IMR-90 (cell line): ENCODE measurements at regions not wholly inside any gene's neighbourhood (a gene's known extent, or its start where the extent isn't known, plus 50 kb on each side); places are given as distances from the start of the nearest gene placed in this dataset.

Experiments
- ATAC-seq: fragments of 200-7000 bp; cut with Tn5 transposase; 2 replicates; pipeline ENCODE4 v1.9.1; 2020; ENCODE audit warnings: low read depth, mild to moderate bottlenecking, moderate library complexity
- BruUV-seq: library from RNA; stranded (reverse); fragments of 400-500 nt; replicated peaks from 2 replicates; lab custom pipeline; 2021; lab: Mats Ljungman, UMichigan
- CTCF ChIA-PET: fragments of 300-600 bp; formaldehyde crosslinking; extraction: SDS; loops from one replicate; lab custom pipeline; 2021; ENCODE audit warnings: antibody characterized with exemption; lab: Yijun Ruan, JAX
- POLR2A ChIA-PET: fragments of 300-600 bp; sonication (Branson Sonifier 250); formaldehyde crosslinking; loops from one replicate; lab custom pipeline; 2022; ENCODE audit warnings: antibody characterized with exemption; ENCODE audit not compliant: unreplicated experiment; lab: Charles Lee
- DNase-seq: peaks from one replicate; pipeline ENCODE4 v3.0.0; 2013
- H2AFZ ChIP-seq: replicated peaks from 2 replicates; pipeline ENCODE3; 2013; ENCODE audit warnings: low read length, mild to moderate bottlenecking; ENCODE audit not compliant: poor library complexity
- H2AK5ac ChIP-seq: 2 replicates; pipeline ENCODE4 v1.6.1; 2013; ENCODE audit warnings: low read depth, low read length, inconsistent platforms
- H2AK9ac ChIP-seq: replicated peaks from 2 replicates; pipeline ENCODE3; 2013; ENCODE audit warnings: mild to moderate bottlenecking, low read depth, low read length, moderate library complexity; ENCODE audit not compliant: poor library complexity
- H2BK120ac ChIP-seq: 2 replicates; pipeline ENCODE4 v1.6.1; 2013; ENCODE audit warnings: low read depth, low read length, inconsistent platforms
- H2BK15ac ChIP-seq: 3 replicates; pipeline ENCODE4 v1.6.1; 2013; ENCODE audit warnings: low read depth, low read length, inconsistent platforms
- H2BK20ac ChIP-seq: 2 replicates; pipeline ENCODE4 v1.6.1; 2013; ENCODE audit warnings: low read depth, mild to moderate bottlenecking, inconsistent platforms, low read length, moderate library complexity
- H2BK5ac ChIP-seq: 2 replicates; pipeline ENCODE4 v1.6.1; 2013; ENCODE audit warnings: mild to moderate bottlenecking, low read depth, low read length, inconsistent platforms; ENCODE audit not compliant: poor library complexity, severe bottlenecking
- H3K14ac ChIP-seq: replicated peaks from 2 replicates; pipeline ENCODE4 v1.6.1; 2013; ENCODE audit warnings: low read depth, low read length, inconsistent platforms
- H3K18ac ChIP-seq: 2 replicates; pipeline ENCODE4 v1.6.1; 2013; ENCODE audit warnings: low read depth, low read length, control low read depth
- H3K23ac ChIP-seq: 2 replicates; pipeline ENCODE4 v1.6.1; 2013; ENCODE audit warnings: low read depth, low read length, inconsistent platforms
- H3K27ac ChIP-seq: 2 replicates; pipeline ENCODE4 v1.5.1; 2013; ENCODE audit warnings: mild to moderate bottlenecking, control low read depth, low read length; ENCODE audit not compliant: insufficient read depth
- H3K27me3 ChIP-seq: 2 replicates; pipeline ENCODE4 v1.6.1; 2013; ENCODE audit warnings: low read length; ENCODE audit not compliant: control insufficient read depth, insufficient read depth
- H3K36me3 ChIP-seq: 2 replicates; pipeline ENCODE4 v1.6.1; 2013; ENCODE audit warnings: low read length, mixed read lengths; ENCODE audit not compliant: control insufficient read depth, insufficient read depth
- H3K4ac ChIP-seq: 2 replicates; pipeline ENCODE4 v1.6.1; 2013; ENCODE audit warnings: low read depth, low read length, inconsistent platforms
- H3K4me1 ChIP-seq: 2 replicates; pipeline ENCODE4 v1.6.1; 2013; ENCODE audit warnings: low read length, mixed read lengths; ENCODE audit not compliant: control insufficient read depth, insufficient read depth
- H3K4me2 ChIP-seq: 2 replicates; pipeline ENCODE4 v1.6.1; 2013; ENCODE audit warnings: low read depth, mild to moderate bottlenecking, control low read depth, low read length, moderate library complexity
- H3K4me3 ChIP-seq: 2 replicates; pipeline ENCODE4 v1.5.1; 2013; ENCODE audit warnings: low read depth, mild to moderate bottlenecking, control low read depth, low read length, moderate library complexity; ENCODE audit not compliant: insufficient read depth
- H3K56ac ChIP-seq: 2 replicates; pipeline ENCODE4 v1.6.1; 2013; ENCODE audit warnings: low read length, inconsistent platforms; ENCODE audit not compliant: insufficient read depth; ENCODE audit errors: extremely low read depth
- H3K79me1 ChIP-seq, 2 experiments: 2 replicates each; pipeline ENCODE4 v1.6.1; 2013; ENCODE audit warnings: low read length in 2 of 2, inconsistent platforms in 1 of 2, low read depth in 1 of 2
- H3K9ac ChIP-seq: 2 replicates; pipeline ENCODE4 v1.6.1; 2013; ENCODE audit warnings: low read depth, low read length, control low read depth
- H3K9me1 ChIP-seq: 2 replicates; pipeline ENCODE4 v1.6.1; 2013; ENCODE audit warnings: low read length, inconsistent platforms; ENCODE audit not compliant: insufficient read depth
- H3K9me3 ChIP-seq: 2 replicates; pipeline ENCODE4 v1.6.1; 2013; ENCODE audit warnings: low read length; ENCODE audit not compliant: control insufficient read depth, insufficient read depth
- H4K20me1 ChIP-seq: 2 replicates; pipeline ENCODE4 v1.6.1; 2013; ENCODE audit warnings: low read length, inconsistent platforms; ENCODE audit not compliant: insufficient read depth
- H4K5ac ChIP-seq: 2 replicates; pipeline ENCODE4 v1.6.1; 2013; ENCODE audit warnings: mild to moderate bottlenecking, low read depth, low read length, control low read depth
- H4K8ac ChIP-seq, 2 experiments: 2 replicates each; pipeline ENCODE4 v1.6.1; 2013; ENCODE audit warnings: low read depth in 2 of 2, low read length in 2 of 2, control low read depth in 1 of 2, inconsistent platforms in 1 of 2
- H4K91ac ChIP-seq: 2 replicates; pipeline ENCODE4 v1.6.1; 2013; ENCODE audit warnings: low read depth, low read length, inconsistent platforms; ENCODE audit not compliant: insufficient read depth
- CEBPB ChIP-seq: IDR thresholded peaks from 2 replicates; pipeline ENCODE4 v1.6.1; 2012; ENCODE audit warnings: low read depth, low read length, improper control_type of control experiment
- CHD1 ChIP-seq: IDR thresholded peaks from 2 replicates; pipeline ENCODE4 v1.6.1; 2012; ENCODE audit warnings: low read depth, low read length, improper control_type of control experiment
- MAFK ChIP-seq: IDR thresholded peaks from 2 replicates; pipeline ENCODE4 v1.6.1; 2012; ENCODE audit warnings: low read depth, low read length, improper control_type of control experiment
- MAZ ChIP-seq: IDR thresholded peaks from 2 replicates; pipeline ENCODE4 v1.6.1; 2012; ENCODE audit warnings: low read depth, mild to moderate bottlenecking, low read length, improper control_type of control experiment, moderate library complexity, borderline replicate concordance
- MXI1 ChIP-seq: IDR thresholded peaks from 2 replicates; pipeline ENCODE4 v1.6.1; 2012; ENCODE audit warnings: low read depth, mild to moderate bottlenecking, low read length, moderate library complexity, borderline replicate concordance
- RAD21 ChIP-seq: IDR thresholded peaks from 2 replicates; pipeline ENCODE4 v1.6.1; 2012; ENCODE audit warnings: low read length, improper control_type of control experiment
- RCOR1 ChIP-seq: IDR thresholded peaks from 2 replicates; pipeline ENCODE4 v1.6.1; 2012; ENCODE audit warnings: mild to moderate bottlenecking, low read length, improper control_type of control experiment; ENCODE audit not compliant: insufficient replicate concordance
- RFX5 ChIP-seq: IDR thresholded peaks from 2 replicates; pipeline ENCODE4 v1.8.0; 2012; ENCODE audit warnings: low read depth, mild to moderate bottlenecking, low read length, moderate library complexity
- SMC3 ChIP-seq: fragments of 150-350 bp; IDR thresholded peaks from 2 replicates; pipeline ENCODE4 v1.6.1; 2016; ENCODE audit warnings: low read depth, mild to moderate bottlenecking, antibody characterized with exemption, low read length, moderate library complexity
- dilution Hi-C: fragments of 300-500 bp; cut with HindIII; formaldehyde crosslinking; loops from one replicate; pipeline ENCODE4 v1.14.3; 2018; ENCODE audit warnings: low sequenced_read_pairs; ENCODE audit not compliant: unreplicated experiment
- in situ Hi-C: fragments of 300-500 bp; cut with MboI; formaldehyde crosslinking; loops from 3 replicates; pipeline ENCODE4 v1.14.3; 2019; ENCODE audit warnings: low sequenced_read_pairs, inconsistent platforms, mixed read lengths
- intact Hi-C: fragments of 100-400 bp; cut with micrococcal nuclease; formaldehyde crosslinking; loops from 2 replicates; pipeline ENCODE4 v1.10.0; 2022
- TF ChIP-seq, protein P1 (sequence below): fragments of 150-350 bp; IDR thresholded peaks from 2 replicates; pipeline ENCODE4 v1.6.1; 2017; ENCODE audit warnings: mild to moderate bottlenecking, antibody characterized with exemption, low read length, low read depth

GRCh38 chr6:51013376-51013775, 194.7 kb downstream of the TFAP2B start:
- Histone ChIP-seq H3K9me3 (peaks cover 3% of the 10 kb centered on the region; the same call in 1 of the 2 replicates), H3K23ac (no peak overlapping the region), H2AK5ac (no peak overlapping the region), H4K5ac (no peak overlapping the region), H3K27ac (no peak overlapping the region), H3K9ac (no peak overlapping the region), H3K4me1 (no peaks in the 10 kb centered on the region), H3K4me2 (no peak overlapping the region), H4K20me1 (no peaks in the 10 kb centered on the region), H2BK120ac (no peak overlapping the region), H2AFZ (no peak overlapping the region), H3K9me1 (no peaks in the 10 kb centered on the region), H2BK20ac (no peak overlapping the region), H3K14ac (no peak overlapping the region), H4K8ac (no peak overlapping the region), H2BK15ac (no peak overlapping the region), H3K4me3 (no peak overlapping the region), H3K27me3 (no peaks in the 10 kb centered on the region), H2AK9ac (no peak overlapping the region), H3K36me3 (no peaks in the 10 kb centered on the region), H3K56ac (no peak overlapping the region), H3K18ac (no peak overlapping the region), H2BK5ac (no peak overlapping the region), H3K4ac (no peak overlapping the region), H3K79me1 (no peaks in the 10 kb centered on the region), H4K91ac (no peak overlapping the region)
- in situ Hi-C loops: no loop called here
- no peak for ATAC-seq
- intact Hi-C loops: no loop called here
- dilution Hi-C loops: no loop called here
- CTCF ChIA-PET: no interaction called here
- no peak for DNase-seq
- TF ChIP-seq CEBPB: no peak
- TF ChIP-seq MAFK: no peak
- TF ChIP-seq CHD1: no peak
- TF ChIP-seq, protein P1, sequence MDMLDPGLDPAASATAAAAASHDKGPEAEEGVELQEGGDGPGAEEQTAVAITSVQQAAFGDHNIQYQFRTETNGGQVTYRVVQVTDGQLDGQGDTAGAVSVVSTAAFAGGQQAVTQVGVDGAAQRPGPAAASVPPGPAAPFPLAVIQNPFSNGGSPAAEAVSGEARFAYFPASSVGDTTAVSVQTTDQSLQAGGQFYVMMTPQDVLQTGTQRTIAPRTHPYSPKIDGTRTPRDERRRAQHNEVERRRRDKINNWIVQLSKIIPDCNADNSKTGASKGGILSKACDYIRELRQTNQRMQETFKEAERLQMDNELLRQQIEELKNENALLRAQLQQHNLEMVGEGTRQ: no peak
- TF ChIP-seq RCOR1: no peak
- TF ChIP-seq MAZ: no peak
- no peak for TF ChIP-seq MXI1
- TF ChIP-seq RAD21: no peak
- TF ChIP-seq SMC3: no peak
- TF ChIP-seq RFX5: no peak
- no TSS peak for BruUV-seq
- POLR2A ChIA-PET: no interaction called here
